C4-2B (cell line): ENCODE measurements at regions not wholly inside any gene's neighbourhood (a gene's known extent, or its start where the extent isn't known, plus 50 kb on each side); places are given as distances from the start of the nearest gene placed in this dataset.

Source experiments
- CTCF ChIP-seq: fragments of 450-650 bp; conservative IDR thresholded peaks from 2 replicates; pipeline ENCODE4 v1.5.1; 2017; ENCODE audit warnings: mild to moderate bottlenecking
- ZFX ChIP-seq: fragments of 450-650 bp; IDR thresholded peaks from 2 replicates; pipeline ENCODE4 v1.6.1; 2017

- TF ChIP-seq CTCF, result no peak
- TF ChIP-seq ZFX, result no peak
Observed at GRCh38 chrX:16033331-16033730, 90.0 kb upstream of the GRPR start.
